GM06990 (cell line): ENCODE measurements at regions not wholly inside any gene's neighbourhood (a gene's known extent, or its start where the extent isn't known, plus 50 kb on each side); places are given as distances from the start of the nearest gene placed in this dataset.

Experiments used
- DNase-seq: peaks from one replicate; pipeline ENCODE4 v3.0.0-alpha.2; 2011; ENCODE audit not compliant: insufficient read length; ENCODE audit errors: extremely low read depth
- H3K27me3 ChIP-seq: replicated peaks from 2 replicates; pipeline ENCODE4 v1.6.0; 2011; ENCODE audit warnings: low read length; ENCODE audit not compliant: control insufficient read depth, insufficient read depth
- H3K36me3 ChIP-seq: 2 replicates; pipeline ENCODE4 v1.5.1; 2011; ENCODE audit warnings: low read length; ENCODE audit not compliant: control insufficient read depth, insufficient read depth
- H3K4me3 ChIP-seq: replicated peaks from 2 replicates; pipeline ENCODE4 v1.5.1; 2011; ENCODE audit warnings: low read depth, mild to moderate bottlenecking, control low read depth, low read length
- CTCF ChIP-seq: IDR thresholded peaks from 2 replicates; pipeline ENCODE4 v1.5.1; 2011; ENCODE audit warnings: low read length, control low read depth, mild to moderate bottlenecking, inconsistent platforms; ENCODE audit not compliant: insufficient read depth, poor library complexity, severe bottlenecking

- H3K36me3 ChIP-seq, result no peaks in the 10 kb centered on the region
- H3K4me3 ChIP-seq, result no peak overlapping the region
- no peak for DNase-seq
- no peak for TF ChIP-seq CTCF
- no peaks in the 10 kb centered on the region for H3K27me3 ChIP-seq
These were observed 156.1 kb downstream of the DLL1 start for GRCh38 chr6:170134471-170135440.

- Histone ChIP-seq H3K27me3 (no peaks in the 10 kb centered on the region), H3K36me3 (no peaks in the 10 kb centered on the region), H3K4me3 (no peak overlapping the region)
- DNase-seq, result no peak
- TF ChIP-seq CTCF, result no peak
These were observed 156.8 kb downstream of the DLL1 start for GRCh38 chr6:170134031-170134470.

GRCh38 chr6:170132561-170132991 is 158.3 kb downstream of the DLL1 start:
- H3K4me3 ChIP-seq, result no peak overlapping the region
- no peaks in the 10 kb centered on the region for H3K36me3 ChIP-seq
- no peaks in the 10 kb centered on the region for H3K27me3 ChIP-seq
- no peak for TF ChIP-seq CTCF
- no peak for DNase-seq

- no peaks in the 10 kb centered on the region for H3K27me3 ChIP-seq
These were observed 158.8 kb downstream of the DLL1 start for GRCh38 chr6:170132011-170132521.

GRCh38 chr6:170131351-170131750 is 159.5 kb downstream of the DLL1 start:
- no peaks in the 10 kb centered on the region for H3K36me3 ChIP-seq
- no peak overlapping the region for H3K4me3 ChIP-seq
- no peak for TF ChIP-seq CTCF
- DNase-seq, result no peak
- H3K27me3 ChIP-seq, result no peaks in the 10 kb centered on the region

More at GRCh38 chr6:170132011-170132521, 158.8 kb downstream of the DLL1 start:
- Histone ChIP-seq H3K36me3 (no peaks in the 10 kb centered on the region), H3K4me3 (no peak overlapping the region)
- DNase-seq, result no peak
- TF ChIP-seq CTCF, result no peak
